Mesothelial cell of epicardium (in vitro differentiated cells): ENCODE measurements at regions not wholly inside any gene's neighbourhood (a gene's known extent, or its start where the extent isn't known, plus 50 kb on each side); places are given as distances from the start of the nearest gene placed in this dataset.

Experiments
- DNase-seq, 2 experiments: peaks; one replicate each; pipeline ENCODE4 v3.0.0; 2021; ENCODE audit warnings: low spot score in 2 of 2; ENCODE audit not compliant: unreplicated experiment in 2 of 2
- H3K27ac Mint-ChIP-seq: 2 replicates; pipeline ENCODE4 v1.8.0; 2021; ENCODE audit warnings: mixed read lengths
- H3K27me3 Mint-ChIP-seq: 2 replicates; pipeline ENCODE4 v1.8.0; 2021; ENCODE audit warnings: low read depth, mixed read lengths
- H3K36me3 Mint-ChIP-seq: 2 replicates; pipeline ENCODE4 v1.8.0; 2021; ENCODE audit warnings: mixed read lengths
- H3K4me1 Mint-ChIP-seq: 2 replicates; pipeline ENCODE4 v1.8.0; 2021; ENCODE audit warnings: mixed read lengths
- H3K4me3 Mint-ChIP-seq: 2 replicates; pipeline ENCODE4 v1.8.0; 2021; ENCODE audit warnings: mild to moderate bottlenecking, moderate library complexity, mixed read lengths
- H3K9me3 Mint-ChIP-seq: 2 replicates; pipeline ENCODE4 v1.8.0; 2021; ENCODE audit warnings: mixed read lengths
- CTCF ChIP-seq: fragments of 200-600 bp; sonication (generic); IDR thresholded peaks from one replicate; pipeline ENCODE4 v1.5.0; 2021; ENCODE audit warnings: antibody characterized with exemption; ENCODE audit not compliant: unreplicated experiment

GRCh38 chr17:62905233-62905632 lies 60.8 kb upstream of the TANC2 start:
- TF ChIP-seq CTCF, result no peak
- no peaks in the 10 kb centered on the region for H3K9me3 Mint-ChIP-seq
- no peaks in the 10 kb centered on the region for H3K36me3 Mint-ChIP-seq
- no peak for DNase-seq
- no peak overlapping the region for H3K4me3 Mint-ChIP-seq
- no peaks in the 10 kb centered on the region for H3K27me3 Mint-ChIP-seq
- peaks cover 5% of the 10 kb centered on the region for H3K4me1 Mint-ChIP-seq
- no peak overlapping the region for H3K27ac Mint-ChIP-seq

- no peak for TF ChIP-seq CTCF
- DNase-seq, result no peak
- H3K4me3 Mint-ChIP-seq, result no peak overlapping the region
Observed at GRCh38 chr17:62902531-62903220, 63.4 kb upstream of the TANC2 start.

GRCh38 chr17:62901544-62901943 lies 64.5 kb upstream of the TANC2 start:
- Mint-ChIP-seq H3K4me3 (no peak overlapping the region), H3K27ac (no peak overlapping the region), H3K9me3 (peaks cover 3% of the 10 kb centered on the region), H3K27me3 (no peaks in the 10 kb centered on the region), H3K36me3 (no peaks in the 10 kb centered on the region), H3K4me1 (peaks cover 19% of the 10 kb centered on the region)
- no peak for TF ChIP-seq CTCF
- no peak for DNase-seq

More at GRCh38 chr17:62902531-62903220, 63.4 kb upstream of the TANC2 start:
- H3K36me3 Mint-ChIP-seq, result no peaks in the 10 kb centered on the region
- no peak overlapping the region for H3K27ac Mint-ChIP-seq
- H3K27me3 Mint-ChIP-seq, result no peaks in the 10 kb centered on the region
- H3K9me3 Mint-ChIP-seq, result peaks cover 3% of the 10 kb centered on the region
- peaks cover 18% of the 10 kb centered on the region for H3K4me1 Mint-ChIP-seq

GRCh38 chr17:62900096-62900495 lies 65.9 kb upstream of the TANC2 start:
- H3K4me1 Mint-ChIP-seq, result peaks cover 19% of the 10 kb centered on the region
- peaks cover 3% of the 10 kb centered on the region for H3K9me3 Mint-ChIP-seq
- H3K4me3 Mint-ChIP-seq, result no peak overlapping the region
- no peak for TF ChIP-seq CTCF
- H3K27ac Mint-ChIP-seq, result no peak overlapping the region
- no peaks in the 10 kb centered on the region for H3K27me3 Mint-ChIP-seq
- no peaks in the 10 kb centered on the region for H3K36me3 Mint-ChIP-seq
- DNase-seq, result no peak

- Mint-ChIP-seq H3K27ac (no peak overlapping the region), H3K9me3 (peaks cover 3% of the 10 kb centered on the region), H3K4me1 (peaks cover 19% of the 10 kb centered on the region), H3K36me3 (no peaks in the 10 kb centered on the region), H3K4me3 (no peak overlapping the region), H3K27me3 (no peaks in the 10 kb centered on the region)
- TF ChIP-seq CTCF, result no peak
- no peak for DNase-seq
Observed at GRCh38 chr17:62899361-62899760, 66.7 kb upstream of the TANC2 start.
